CD4-positive, alpha-beta T cell treated with Interleukin-6 for 4 hours (primary cell): ENCODE measurements at regions not wholly inside any gene's neighbourhood (a gene's known extent, or its start where the extent isn't known, plus 50 kb on each side); places are given as distances from the start of the nearest gene placed in this dataset.
"Not testable (repeated sequence)": the region's sequence is repeated elsewhere in the genome, so short reads cannot be mapped to it uniquely, and the experiment has no call there.

Source experiments
- DNase-seq: peaks from one replicate; pipeline ENCODE4 v3.0.0-alpha.2; 2020; ENCODE audit warnings: mixed read lengths

- DNase-seq: not testable (repeated sequence)
These were observed 1323.6 kb upstream of the ALCAM start for GRCh38 chr3:104043001-104043543.

GRCh38 chr3:104044002-104044401, 1322.7 kb upstream of the ALCAM start:
- no peak for DNase-seq

GRCh38 chr3:104066658-104067057, 1300.1 kb upstream of the ALCAM start:
- no peak for DNase-seq

GRCh38 chr3:104069114-104069513, 1297.6 kb upstream of the ALCAM start:
- DNase-seq: no peak

- no peak for DNase-seq
These were observed 1295.8 kb upstream of the ALCAM start for GRCh38 chr3:104070906-104071305.

GRCh38 chr3:104080088-104080626, 1286.6 kb upstream of the ALCAM start:
- DNase-seq: no peak

GRCh38 chr3:104088738-104089137, 1278.0 kb upstream of the ALCAM start:
- DNase-seq: no peak

- not testable (repeated sequence) for DNase-seq
These were observed 1276.7 kb upstream of the ALCAM start for GRCh38 chr3:104089987-104090386.

- no peak for DNase-seq
These were observed 1265.0 kb upstream of the ALCAM start for GRCh38 chr3:104101736-104102135.

GRCh38 chr3:104102386-104102785, 1264.3 kb upstream of the ALCAM start:
- DNase-seq: no peak

- DNase-seq: no peak
These were observed 1260.4 kb upstream of the ALCAM start for GRCh38 chr3:104106276-104106675.

GRCh38 chr3:104108522-104108921, 1258.2 kb upstream of the ALCAM start:
- DNase-seq: no peak

- no peak for DNase-seq
These were observed 1240.2 kb upstream of the ALCAM start for GRCh38 chr3:104126463-104126862.

- DNase-seq: no peak
These were observed 1239.7 kb upstream of the ALCAM start for GRCh38 chr3:104126864-104127553.

- DNase-seq: no peak
These were observed 1238.9 kb upstream of the ALCAM start for GRCh38 chr3:104127830-104128229.

GRCh38 chr3:104132566-104133403, 1233.9 kb upstream of the ALCAM start:
- DNase-seq: no peak

GRCh38 chr3:104133630-104134029, 1233.1 kb upstream of the ALCAM start:
- no peak for DNase-seq

- DNase-seq: no peak
These were observed 1229.6 kb upstream of the ALCAM start for GRCh38 chr3:104137116-104137515.

- DNase-seq: no peak
These were observed 1221.5 kb upstream of the ALCAM start for GRCh38 chr3:104145164-104145563.

- no peak for DNase-seq
These were observed 1217.6 kb upstream of the ALCAM start for GRCh38 chr3:104149154-104149553.

GRCh38 chr3:104150724-104151123, 1216.0 kb upstream of the ALCAM start:
- no peak for DNase-seq

GRCh38 chr3:104154896-104155295, 1211.8 kb upstream of the ALCAM start:
- DNase-seq: no peak

GRCh38 chr3:104165866-104166265, 1200.8 kb upstream of the ALCAM start:
- DNase-seq: no peak

- no peak for DNase-seq
These were observed 1198.3 kb upstream of the ALCAM start for GRCh38 chr3:104168386-104168785.
